ENCODE measurements at regions not wholly inside any gene's neighbourhood (a gene's known extent, or its start where the extent isn't known, plus 50 kb on each side); places are given as distances from the start of the nearest gene placed in this dataset.

DNA sequence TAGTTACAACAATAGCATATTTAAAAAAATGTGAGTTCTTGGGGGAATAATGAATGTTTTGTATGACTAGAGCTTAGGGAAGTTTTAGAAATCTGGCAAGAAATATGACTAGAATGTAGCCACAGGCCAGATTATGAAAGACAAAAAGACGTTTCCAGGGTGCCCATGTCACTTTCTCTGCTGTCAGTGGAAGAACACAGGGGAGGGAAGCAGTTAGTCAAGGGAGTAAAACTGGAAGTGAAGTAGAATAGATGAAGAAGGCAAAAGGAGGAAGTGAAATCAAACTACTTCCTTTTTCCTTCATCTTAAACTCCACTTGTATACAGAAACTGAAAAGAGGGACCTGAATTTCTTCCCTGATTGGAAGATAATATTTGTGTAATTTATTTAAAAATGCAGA, 81.2 kb upstream of the ATP2B1 start:
- DNase-seq (ENCODE audit: low read depth): no peak
- CTCF ChIA-PET: interaction anchor here (1.0 kb wide), 1 partner anchor 29 kb away, joined by 5 read pairs; no protein-coding TSS in a partner anchor
- no peaks in the 10 kb centered on the region for H3K36me3 ChIP-seq (ENCODE audit: control insufficient read depth, insufficient read depth, low read length)
- H3K4me3 ChIP-seq (ENCODE audit: low read depth, low read length): no peak overlapping the region
- TF ChIP-seq, protein P1, sequence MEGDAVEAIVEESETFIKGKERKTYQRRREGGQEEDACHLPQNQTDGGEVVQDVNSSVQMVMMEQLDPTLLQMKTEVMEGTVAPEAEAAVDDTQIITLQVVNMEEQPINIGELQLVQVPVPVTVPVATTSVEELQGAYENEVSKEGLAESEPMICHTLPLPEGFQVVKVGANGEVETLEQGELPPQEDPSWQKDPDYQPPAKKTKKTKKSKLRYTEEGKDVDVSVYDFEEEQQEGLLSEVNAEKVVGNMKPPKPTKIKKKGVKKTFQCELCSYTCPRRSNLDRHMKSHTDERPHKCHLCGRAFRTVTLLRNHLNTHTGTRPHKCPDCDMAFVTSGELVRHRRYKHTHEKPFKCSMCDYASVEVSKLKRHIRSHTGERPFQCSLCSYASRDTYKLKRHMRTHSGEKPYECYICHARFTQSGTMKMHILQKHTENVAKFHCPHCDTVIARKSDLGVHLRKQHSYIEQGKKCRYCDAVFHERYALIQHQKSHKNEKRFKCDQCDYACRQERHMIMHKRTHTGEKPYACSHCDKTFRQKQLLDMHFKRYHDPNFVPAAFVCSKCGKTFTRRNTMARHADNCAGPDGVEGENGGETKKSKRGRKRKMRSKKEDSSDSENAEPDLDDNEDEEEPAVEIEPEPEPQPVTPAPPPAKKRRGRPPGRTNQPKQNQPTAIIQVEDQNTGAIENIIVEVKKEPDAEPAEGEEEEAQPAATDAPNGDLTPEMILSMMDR (IDR thresholded peaks at IDR 0.05; ENCODE audit: insufficient read depth, low read depth, low read length): no peak
- POLR2A ChIA-PET: no interaction called here
- H3K27me3 ChIP-seq (ENCODE audit: control insufficient read depth, insufficient read depth, low read length): no peaks in the 10 kb centered on the region

DNA sequence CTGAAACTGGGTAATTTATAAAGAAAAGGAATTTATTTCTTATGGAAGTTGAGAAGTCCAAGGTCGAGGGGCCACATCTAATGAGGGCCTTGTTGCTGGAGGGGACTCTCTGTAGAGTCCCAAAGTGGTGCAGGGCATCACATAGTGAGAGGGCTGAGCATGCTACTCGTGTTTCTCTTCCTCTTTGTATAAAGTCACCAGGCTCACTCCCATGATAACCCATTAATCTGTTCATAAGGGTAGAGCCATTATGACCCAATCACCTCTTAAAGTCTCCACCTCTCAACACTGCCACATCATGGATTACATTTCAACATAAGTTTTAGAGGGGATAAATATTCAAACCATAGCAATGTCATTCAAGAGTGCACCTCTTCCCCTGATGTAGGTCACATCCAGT, 79.1 kb upstream of the ATP2B1 start:
- Histone ChIP-seq H3K27me3 (ENCODE audit: control insufficient read depth, insufficient read depth, low read length) (no peaks in the 10 kb centered on the region), H3K4me3 (ENCODE audit: low read depth, low read length) (no peak overlapping the region), H3K36me3 (ENCODE audit: control insufficient read depth, insufficient read depth, low read length) (no peaks in the 10 kb centered on the region)
- DNase-seq (ENCODE audit: low read depth): no peak
- ChIA-PET POLR2A (no interaction called here), CTCF (no interaction called here)
- TF ChIP-seq, protein P1 (IDR thresholded peaks at IDR 0.05; ENCODE audit: insufficient read depth, low read depth, low read length): no peak

DNA sequence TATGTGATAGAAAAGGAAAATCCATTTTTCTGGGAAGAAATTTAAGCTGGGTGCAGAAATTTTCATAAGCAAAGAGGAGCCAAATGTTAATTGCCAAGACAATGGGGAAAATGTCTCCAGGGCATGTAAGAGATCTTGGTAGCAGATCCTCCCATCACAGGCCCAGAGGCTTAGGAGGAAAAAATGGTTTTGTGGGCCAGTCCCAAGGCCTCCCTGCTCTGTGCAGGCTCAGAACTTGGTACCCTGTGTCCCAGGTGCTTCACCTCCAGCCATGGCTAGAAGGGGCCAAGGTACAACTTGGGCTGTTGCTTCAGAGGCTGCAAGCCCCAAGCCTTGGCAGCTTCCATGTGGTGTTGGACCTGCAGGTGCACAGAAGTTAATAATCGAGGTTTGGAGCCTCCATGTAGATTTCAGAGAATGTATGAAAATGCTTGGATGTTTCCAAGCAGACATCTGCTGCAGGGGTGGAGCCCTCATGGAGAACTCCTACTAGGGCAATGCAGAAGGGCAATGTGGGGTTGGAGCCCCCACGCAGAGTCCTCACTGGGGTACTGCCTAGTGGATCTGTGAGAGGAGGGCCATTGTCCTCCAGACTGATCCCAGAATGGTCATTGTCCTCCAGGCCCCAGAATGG, 77.7 kb upstream of the ATP2B1 start:
- no peak for DNase-seq (ENCODE audit: low read depth)
- ChIA-PET CTCF (interaction anchor here (1.4 kb wide), 1 partner anchor 11 kb away, joined by 4 read pairs; no protein-coding TSS in a partner anchor), POLR2A (no interaction called here)
- H3K4me3 ChIP-seq (ENCODE audit: low read depth, low read length): no peak overlapping the region
- no peaks in the 10 kb centered on the region for H3K36me3 ChIP-seq (ENCODE audit: control insufficient read depth, insufficient read depth, low read length)
- H3K27me3 ChIP-seq (ENCODE audit: control insufficient read depth, insufficient read depth, low read length): no peaks in the 10 kb centered on the region
- TF ChIP-seq, protein P1 (IDR thresholded peaks at IDR 0.05; ENCODE audit: insufficient read depth, low read depth, low read length): no peak

DNA sequence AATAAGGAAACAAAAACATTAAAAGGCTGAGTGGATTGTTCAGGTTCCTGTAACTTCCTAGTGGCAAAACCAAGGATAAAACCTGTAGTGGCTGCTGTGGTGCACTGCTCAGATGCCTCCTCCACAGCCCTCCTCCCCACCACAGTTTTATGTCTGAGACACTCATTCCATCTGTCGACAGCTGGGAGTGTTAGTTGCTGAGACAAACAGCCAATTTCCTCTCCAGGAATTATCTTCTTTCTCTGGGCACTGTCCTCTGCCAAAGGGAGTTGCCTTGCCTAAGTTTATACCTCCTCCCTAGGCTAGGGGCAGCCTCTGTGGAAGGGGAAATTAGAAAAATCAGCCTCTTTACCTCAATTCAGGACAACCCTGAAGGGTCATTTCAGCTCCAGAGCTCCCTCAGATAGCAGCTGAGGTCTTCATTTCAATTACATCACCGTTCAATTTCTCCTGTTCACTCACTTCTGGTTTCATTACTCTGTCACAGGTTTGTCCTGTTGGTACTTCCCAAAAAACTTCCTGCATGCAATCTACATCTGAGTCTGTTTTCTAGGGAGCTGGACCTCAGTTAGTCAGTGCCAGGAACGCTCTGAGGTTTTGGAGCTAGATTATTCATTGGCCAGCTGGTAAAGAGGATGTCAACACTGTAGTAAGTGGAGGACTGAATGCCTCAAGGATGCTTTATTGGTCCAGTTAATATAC, 74.9 kb upstream of the ATP2B1 start:
- DNase-seq (ENCODE audit: low read depth): no peak
- Histone ChIP-seq H3K36me3 (ENCODE audit: control insufficient read depth, insufficient read depth, low read length) (no peaks in the 10 kb centered on the region), H3K4me3 (ENCODE audit: low read depth, low read length) (no peak overlapping the region), H3K27me3 (ENCODE audit: control insufficient read depth, insufficient read depth, low read length) (no peaks in the 10 kb centered on the region)
- ChIA-PET CTCF (interaction anchor here (1.1 to 1.4 kb wide), 2 partner anchors 57 to 197 kb away, joined by 3 read pairs; no protein-coding TSS in a partner anchor), POLR2A (interaction anchor here (0.5 kb wide), 1 partner anchor 275 kb away, joined by 3 read pairs; no protein-coding TSS in a partner anchor)
- TF ChIP-seq, protein P1 (IDR thresholded peaks at IDR 0.05; ENCODE audit: insufficient read depth, low read depth, low read length): no peak; the same call in 1 of the 2 replicates

DNA sequence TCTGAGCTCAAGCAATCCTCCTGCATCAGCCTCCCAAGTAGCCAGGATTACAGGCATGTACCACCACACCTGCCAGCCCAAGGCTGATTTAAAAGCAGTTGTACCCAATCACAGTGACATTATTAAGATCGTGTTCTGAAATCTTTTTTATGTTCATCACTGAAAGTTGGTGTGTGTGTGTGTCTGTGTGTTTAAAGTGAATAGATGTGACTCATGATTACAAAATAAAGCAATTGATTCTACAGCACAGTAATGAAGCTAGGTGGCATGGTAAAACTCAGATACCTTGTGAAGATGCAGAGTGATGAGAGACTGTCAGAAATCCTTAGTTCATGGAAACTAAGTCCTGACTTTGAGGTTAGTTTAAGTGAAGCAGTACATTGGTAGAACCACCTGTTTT, 74.2 kb upstream of the ATP2B1 start:
- ChIA-PET POLR2A (no interaction called here), CTCF (interaction anchor here (1.1 to 1.4 kb wide), 2 partner anchors 56 to 198 kb away, joined by 3 read pairs; no protein-coding TSS in a partner anchor)
- no peaks in the 10 kb centered on the region for H3K36me3 ChIP-seq (ENCODE audit: control insufficient read depth, insufficient read depth, low read length)
- H3K27me3 ChIP-seq (ENCODE audit: control insufficient read depth, insufficient read depth, low read length): no peaks in the 10 kb centered on the region
- TF ChIP-seq, protein P1 (IDR thresholded peaks at IDR 0.05; ENCODE audit: insufficient read depth, low read depth, low read length): no peak
- no peak overlapping the region for H3K4me3 ChIP-seq (ENCODE audit: low read depth, low read length)
- no peak for DNase-seq (ENCODE audit: low read depth)

Measured in BJ (cell line).